CD4-positive, CD25-positive, alpha-beta regulatory T cell (primary cell): ENCODE measurements at regions not wholly inside any gene's neighbourhood (a gene's known extent, or its start where the extent isn't known, plus 50 kb on each side); places are given as distances from the start of the nearest gene placed in this dataset.

Experiments
- ATAC-seq, 2 donors: fragments of 150-1000 bp; cut with Tn5 transposase; one replicate each; pipeline ENCODE4 v1.10.0; 2021; ENCODE audit warnings: low read depth in 2 of 2, moderate number of reproducible peaks in 2 of 2, moderate library complexity in 1 of 2
- DNase-seq, 3 donors: peaks; one replicate each; pipeline versions ENCODE4 v3.0.0 to v3.0.0-alpha.2; 2012 to 2022; ENCODE audit warnings: mixed read lengths in 1 of 3
- H3K27ac ChIP-seq: one replicate; pipeline ENCODE4 v1.7.0; 2013; ENCODE audit warnings: mild to moderate bottlenecking, low read length; ENCODE audit not compliant: insufficient read depth, poor library complexity, severe bottlenecking
- H3K27me3 ChIP-seq: one replicate; pipeline ENCODE4 v1.7.0; 2013; ENCODE audit warnings: low read length; ENCODE audit not compliant: control insufficient read depth, insufficient read depth
- H3K36me3 ChIP-seq: one replicate; pipeline ENCODE4 v1.7.0; 2013; ENCODE audit warnings: mild to moderate bottlenecking, low read length, moderate library complexity; ENCODE audit not compliant: control insufficient read depth, insufficient read depth
- H3K4me1 ChIP-seq: 2 replicates; pipeline ENCODE4 v1.7.0; 2013; ENCODE audit warnings: mild to moderate bottlenecking, low read length; ENCODE audit not compliant: insufficient read depth, control insufficient read depth, poor library complexity, severe bottlenecking
- H3K4me3 ChIP-seq: one replicate; pipeline ENCODE4 v1.7.0; 2013; ENCODE audit warnings: low read depth, mild to moderate bottlenecking, low read length, moderate library complexity
- H3K9me3 ChIP-seq, 2 experiments: 1 replicate in 1 of 2; 2 replicates in 1 of 2; pipeline ENCODE4 v1.7.0; 2013; ENCODE audit warnings: low read length in 2 of 2, mild to moderate bottlenecking in 1 of 2, moderate library complexity in 1 of 2; ENCODE audit not compliant: control insufficient read depth in 2 of 2
- H3K27ac Mint-ChIP-seq, 3 donors: one replicate each; pipeline ENCODE4 v1.8.0; 2020 to 2022; ENCODE audit warnings: mild to moderate bottlenecking in 3 of 3, mixed read lengths in 3 of 3, moderate library complexity in 2 of 3
- H3K27me3 Mint-ChIP-seq: one replicate; pipeline ENCODE4 v1.8.0; 2022; ENCODE audit warnings: mild to moderate bottlenecking, mixed read lengths
- H3K36me3 Mint-ChIP-seq: one replicate; pipeline ENCODE4 v1.8.0; 2020; ENCODE audit warnings: mixed read lengths
- H3K4me1 Mint-ChIP-seq, 4 donors: one replicate each; pipeline ENCODE4 v1.8.0; 2020 to 2022; ENCODE audit warnings: mixed read lengths in 4 of 4, mild to moderate bottlenecking in 1 of 4
- H3K4me3 Mint-ChIP-seq, 4 donors: one replicate each; pipeline ENCODE4 v1.8.0; 2020 to 2022; ENCODE audit warnings: mild to moderate bottlenecking in 4 of 4, mixed read lengths in 4 of 4, moderate library complexity in 3 of 4
- H3K9me3 Mint-ChIP-seq, 7 donors: one replicate each; pipeline ENCODE4 v1.8.0; 2020 to 2022; ENCODE audit warnings: mixed read lengths in 7 of 7, mild to moderate bottlenecking in 3 of 7, moderate library complexity in 2 of 7

GRCh38 chr14:79960288-79960687 lies 251.0 kb downstream of the DIO2 start:
- no peak overlapping the region for H3K27ac ChIP-seq
- H3K4me1 ChIP-seq, result no peaks in the 10 kb centered on the region
- Mint-ChIP-seq H3K36me3 (no peaks in the 10 kb centered on the region), H3K4me1 (no peaks in the 10 kb centered on the region), H3K27me3 (no peaks in the 10 kb centered on the region), H3K27ac (no peak overlapping the region), H3K4me3 (no peak overlapping the region), H3K9me3 (peaks cover 4 to 27% (median 5%) of the 10 kb centered on the region in 7 donors)
- no peaks in the 10 kb centered on the region for H3K9me3 ChIP-seq
- no peaks in the 10 kb centered on the region for H3K36me3 ChIP-seq
- ATAC-seq (no peak), DNase-seq (no peak)
- H3K27me3 ChIP-seq, result no peaks in the 10 kb centered on the region
- no peak overlapping the region for H3K4me3 ChIP-seq

DNA sequence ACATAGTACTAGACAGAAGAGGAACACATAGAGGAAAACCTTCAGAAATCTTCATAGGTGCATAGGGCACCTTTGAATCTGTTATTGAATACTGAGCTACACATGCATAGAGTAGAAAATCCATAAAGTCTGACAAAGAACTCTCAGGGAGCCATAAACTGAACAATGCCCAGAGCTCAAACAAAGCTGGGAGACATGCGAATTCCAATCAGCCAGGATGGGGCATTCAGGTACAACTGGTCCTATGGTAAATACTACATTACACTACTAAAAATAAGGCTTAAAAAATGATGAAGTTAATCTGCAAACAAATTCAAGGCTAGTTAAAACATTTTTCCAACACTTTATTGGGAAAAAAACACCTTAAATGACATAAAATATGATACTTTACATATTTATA lies 259.7 kb downstream of the DIO2 start:
- H3K4me1 ChIP-seq, result no peaks in the 10 kb centered on the region
- Mint-ChIP-seq H3K9me3 (peaks cover 6 to 42% (median 8%) of the 10 kb centered on the region in 7 donors), H3K4me3 (no peak overlapping the region), H3K27ac (peak overlapping the region in 1 of 3 donors; percentile 76), H3K27me3 (no peaks in the 10 kb centered on the region), H3K4me1 (peaks cover 0 to 6% (median 0%) of the 10 kb centered on the region in 4 donors), H3K36me3 (no peaks in the 10 kb centered on the region)
- H3K9me3 ChIP-seq, result peaks cover 2 to 5% of the 10 kb centered on the region in 2 experiments
- no peaks in the 10 kb centered on the region for H3K27me3 ChIP-seq
- H3K36me3 ChIP-seq, result no peaks in the 10 kb centered on the region
- no peak for DNase-seq
- H3K27ac ChIP-seq, result no peak overlapping the region
- no peak overlapping the region for H3K4me3 ChIP-seq
- ATAC-seq, result no peak

- Mint-ChIP-seq H3K4me1 (peaks cover 0 to 6% (median 0%) of the 10 kb centered on the region in 4 donors), H3K4me3 (no peak overlapping the region), H3K36me3 (no peaks in the 10 kb centered on the region), H3K27ac (no peak overlapping the region), H3K27me3 (no peaks in the 10 kb centered on the region), H3K9me3 (peaks cover 1 to 29% (median 8%) of the 10 kb centered on the region in 7 donors)
- Histone ChIP-seq H3K27ac (no peak overlapping the region), H3K36me3 (no peaks in the 10 kb centered on the region), H3K27me3 (no peaks in the 10 kb centered on the region), H3K4me1 (no peaks in the 10 kb centered on the region), H3K4me3 (no peak overlapping the region), H3K9me3 (peaks cover 2 to 3% of the 10 kb centered on the region in 2 experiments)
- DNase-seq (no peak), ATAC-seq (no peak)
These were observed 261.4 kb downstream of the DIO2 start for GRCh38 chr14:79949906-79950305.

DNA sequence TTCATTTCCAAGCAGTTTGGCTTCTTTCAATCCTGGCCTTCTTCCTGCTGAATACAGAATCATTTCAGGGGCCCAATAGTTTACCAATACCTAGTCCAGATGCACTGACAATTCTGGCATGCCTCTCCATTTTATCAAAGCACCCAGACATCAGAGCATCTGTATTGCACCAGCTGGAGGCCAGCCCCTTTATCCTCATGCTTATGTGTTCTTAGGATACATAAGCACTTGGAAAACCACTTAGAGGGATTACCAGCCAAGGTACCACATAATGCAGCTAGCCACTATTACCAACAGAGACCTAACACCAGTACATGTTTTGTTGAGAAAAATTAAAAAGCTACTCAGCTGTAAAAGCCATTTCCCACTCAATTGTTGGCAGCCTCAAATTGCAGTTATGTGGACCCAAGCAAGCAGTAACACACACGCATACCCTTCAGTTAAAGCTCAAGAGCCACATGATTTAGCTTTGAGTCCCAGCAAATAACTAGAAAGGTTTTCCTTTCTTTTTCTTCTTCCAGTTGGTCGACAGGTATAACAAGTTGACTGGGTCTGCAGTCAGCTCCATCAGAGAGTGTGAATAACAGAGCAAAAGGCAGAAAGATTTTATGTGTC lies 263.8 kb downstream of the DIO2 start:
- Histone ChIP-seq H3K36me3 (no peaks in the 10 kb centered on the region), H3K4me3 (no peak overlapping the region), H3K4me1 (no peaks in the 10 kb centered on the region), H3K9me3 (peaks cover 0 to 2% of the 10 kb centered on the region in 2 experiments), H3K27ac (no peak overlapping the region), H3K27me3 (no peaks in the 10 kb centered on the region)
- H3K4me3 Mint-ChIP-seq, result no peak overlapping the region
- DNase-seq, result no peak
- no peaks in the 10 kb centered on the region for H3K36me3 Mint-ChIP-seq
- no peaks in the 10 kb centered on the region for H3K27me3 Mint-ChIP-seq
- no peak for ATAC-seq
- H3K27ac Mint-ChIP-seq, result no peak overlapping the region
- peaks cover 1 to 28% (median 6%) of the 10 kb centered on the region in 7 donors for H3K9me3 Mint-ChIP-seq
- peaks cover 0 to 3% (median 0%) of the 10 kb centered on the region in 4 donors for H3K4me1 Mint-ChIP-seq

DNA sequence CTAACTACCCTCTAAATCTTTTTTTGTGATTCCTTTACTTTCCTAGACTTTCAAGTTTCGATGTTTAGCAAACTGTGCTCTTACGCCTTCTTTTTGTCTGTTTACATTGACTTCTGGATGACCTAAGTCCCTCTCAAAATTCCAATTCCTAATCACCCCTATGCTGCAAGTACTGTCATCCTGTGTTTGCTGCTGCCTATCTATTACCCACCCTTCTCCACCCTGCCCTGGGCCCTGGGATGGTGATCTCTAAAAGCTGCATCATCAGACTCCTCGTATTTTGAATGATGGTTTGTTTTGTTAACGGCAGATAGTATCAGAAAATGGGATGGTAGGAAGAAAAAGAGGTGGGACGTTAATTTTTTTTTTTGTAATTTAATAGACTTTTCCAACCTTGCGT lies 272.1 kb downstream of the DIO2 start:
- ATAC-seq (no peak), DNase-seq (no peak)
- H3K27me3 Mint-ChIP-seq, result no peaks in the 10 kb centered on the region
- no peak overlapping the region for H3K4me3 ChIP-seq
- H3K4me3 Mint-ChIP-seq, result no peak overlapping the region
- H3K4me1 ChIP-seq, result no peaks in the 10 kb centered on the region
- H3K9me3 Mint-ChIP-seq, result peaks cover 0 to 18% (median 3%) of the 10 kb centered on the region in 7 donors
- H3K9me3 ChIP-seq, result no peaks in the 10 kb centered on the region
- H3K36me3 ChIP-seq, result no peaks in the 10 kb centered on the region
- no peaks in the 10 kb centered on the region for H3K27me3 ChIP-seq
- H3K27ac Mint-ChIP-seq, result no peak overlapping the region
- no peaks in the 10 kb centered on the region for H3K36me3 Mint-ChIP-seq
- H3K4me1 Mint-ChIP-seq, result no peaks in the 10 kb centered on the region
- no peak overlapping the region for H3K27ac ChIP-seq

- no peaks in the 10 kb centered on the region for H3K27me3 ChIP-seq
- Mint-ChIP-seq H3K27me3 (no peaks in the 10 kb centered on the region), H3K36me3 (no peaks in the 10 kb centered on the region), H3K9me3 (peaks cover 1 to 13% (median 3%) of the 10 kb centered on the region in 7 donors), H3K27ac (no peak overlapping the region), H3K4me1 (no peaks in the 10 kb centered on the region), H3K4me3 (no peak overlapping the region)
- H3K4me1 ChIP-seq, result no peaks in the 10 kb centered on the region
- ATAC-seq (no peak), DNase-seq (no peak)
- no peaks in the 10 kb centered on the region for H3K9me3 ChIP-seq
- no peaks in the 10 kb centered on the region for H3K36me3 ChIP-seq
- H3K4me3 ChIP-seq, result no peak overlapping the region
- no peak overlapping the region for H3K27ac ChIP-seq
These were observed 273.1 kb downstream of the DIO2 start for GRCh38 chr14:79938185-79938584.

GRCh38 chr14:79937433-79937832 lies 273.9 kb downstream of the DIO2 start:
- Mint-ChIP-seq H3K9me3 (peaks cover 1 to 8% (median 3%) of the 10 kb centered on the region in 7 donors), H3K27me3 (no peaks in the 10 kb centered on the region), H3K36me3 (no peaks in the 10 kb centered on the region), H3K4me1 (no peaks in the 10 kb centered on the region), H3K4me3 (no peak overlapping the region), H3K27ac (no peak overlapping the region)
- Histone ChIP-seq H3K27me3 (no peaks in the 10 kb centered on the region), H3K9me3 (no peaks in the 10 kb centered on the region), H3K36me3 (no peaks in the 10 kb centered on the region), H3K4me1 (no peaks in the 10 kb centered on the region), H3K27ac (no peak overlapping the region), H3K4me3 (no peak overlapping the region)
- DNase-seq (no peak), ATAC-seq (no peak)

GRCh38 chr14:79924551-79924950 lies 286.8 kb downstream of the DIO2 start:
- Histone ChIP-seq H3K27me3 (no peaks in the 10 kb centered on the region), H3K9me3 (no peaks in the 10 kb centered on the region), H3K4me1 (no peaks in the 10 kb centered on the region), H3K36me3 (no peaks in the 10 kb centered on the region), H3K27ac (no peak overlapping the region), H3K4me3 (no peak overlapping the region)
- Mint-ChIP-seq H3K4me3 (no peak overlapping the region), H3K27ac (no peak overlapping the region), H3K36me3 (no peaks in the 10 kb centered on the region), H3K4me1 (no peaks in the 10 kb centered on the region), H3K27me3 (no peaks in the 10 kb centered on the region), H3K9me3 (peaks cover 8 to 41% (median 12%) of the 10 kb centered on the region in 7 donors)
- DNase-seq, result no peak
- no peak for ATAC-seq
